Activated CD8-positive, alpha-beta memory T cell treated with anti-CD3 and anti-CD28 coated beads, Interleukin-2, amount 10 ng/mL, durations not matched to agents 7 days and 5 days (primary cell): ENCODE measurements at regions not wholly inside any gene's neighbourhood (a gene's known extent, or its start where the extent isn't known, plus 50 kb on each side); places are given as distances from the start of the nearest gene placed in this dataset.

Source experiments
- ATAC-seq: fragments of 150-1000 bp; cut with Tn5 transposase; one replicate; pipeline ENCODE4 v1.10.0; 2021; ENCODE audit warnings: moderate library complexity
- CTCF ChIA-PET: fragments of 350-600 bp; sonication (Branson Sonifier 250); formaldehyde crosslinking; loops from one replicate; lab custom pipeline; 2021; ENCODE audit warnings: antibody characterized with exemption; lab: Charles Lee
- DNase-seq: peaks from one replicate; pipeline ENCODE4 v3.0.0-alpha.2; 2020
- H3K27ac Mint-ChIP-seq: one replicate; pipeline ENCODE4 v1.8.0; 2021; ENCODE audit warnings: mild to moderate bottlenecking, mixed read lengths
- H3K27me3 Mint-ChIP-seq: one replicate; pipeline ENCODE4 v1.8.0; 2021; ENCODE audit warnings: mixed read lengths
- H3K36me3 Mint-ChIP-seq: one replicate; pipeline ENCODE4 v1.8.0; 2021; ENCODE audit warnings: mild to moderate bottlenecking, mixed read lengths
- H3K4me1 Mint-ChIP-seq: one replicate; pipeline ENCODE4 v1.8.0; 2021; ENCODE audit warnings: mixed read lengths
- H3K4me3 Mint-ChIP-seq: one replicate; pipeline ENCODE4 v1.8.0; 2021; ENCODE audit warnings: mild to moderate bottlenecking, moderate library complexity, mixed read lengths
- H3K9me3 Mint-ChIP-seq: one replicate; pipeline ENCODE4 v1.8.0; 2022; ENCODE audit warnings: low read depth, mixed read lengths

GRCh38 chr7:126222782-126223181 lies 1030.0 kb downstream of the GRM8 start:
- ATAC-seq (no peak), DNase-seq (no peak)

GRCh38 chr7:126215785-126216184 lies 1037.0 kb downstream of the GRM8 start:
- CTCF ChIA-PET, result no interaction called here
- Mint-ChIP-seq H3K36me3 (no peaks in the 10 kb centered on the region), H3K4me3 (no peak overlapping the region), H3K9me3 (peaks cover 9% of the 10 kb centered on the region), H3K4me1 (no peaks in the 10 kb centered on the region), H3K27ac (no peak overlapping the region), H3K27me3 (no peaks in the 10 kb centered on the region)
- ATAC-seq (no peak), DNase-seq (no peak)

More at GRCh38 chr7:126222782-126223181, 1030.0 kb downstream of the GRM8 start:
- CTCF ChIA-PET, result no interaction called here
- Mint-ChIP-seq H3K4me1 (no peaks in the 10 kb centered on the region), H3K36me3 (no peaks in the 10 kb centered on the region), H3K4me3 (no peak overlapping the region), H3K27ac (no peak overlapping the region), H3K27me3 (no peaks in the 10 kb centered on the region), H3K9me3 (peaks cover 11% of the 10 kb centered on the region)

DNA sequence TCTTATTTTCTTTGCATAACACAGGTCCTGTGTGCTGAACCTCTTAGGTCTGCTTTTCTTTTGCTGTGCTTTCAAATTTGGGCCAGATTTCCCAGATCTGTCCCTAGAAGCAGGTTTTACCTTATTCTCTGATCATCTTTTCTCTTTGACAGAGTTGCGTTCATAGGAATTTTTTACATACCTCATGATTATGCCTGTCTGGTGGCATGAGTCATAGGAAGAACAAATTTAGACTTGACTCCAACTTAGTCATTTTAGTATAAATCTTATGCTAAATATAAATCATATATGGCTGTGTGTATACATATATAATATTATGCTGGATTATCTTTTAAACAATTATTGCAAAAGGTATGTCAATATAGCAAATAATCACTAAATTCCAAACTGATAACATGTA lies 1038.9 kb downstream of the GRM8 start:
- ATAC-seq (no peak), DNase-seq (no peak)
- no peaks in the 10 kb centered on the region for H3K27me3 Mint-ChIP-seq
- no peaks in the 10 kb centered on the region for H3K4me1 Mint-ChIP-seq
- CTCF ChIA-PET, result no interaction called here
- no peak overlapping the region for H3K4me3 Mint-ChIP-seq
- H3K9me3 Mint-ChIP-seq, result peaks cover 3% of the 10 kb centered on the region
- no peak overlapping the region for H3K27ac Mint-ChIP-seq
- H3K36me3 Mint-ChIP-seq, result no peaks in the 10 kb centered on the region

DNA sequence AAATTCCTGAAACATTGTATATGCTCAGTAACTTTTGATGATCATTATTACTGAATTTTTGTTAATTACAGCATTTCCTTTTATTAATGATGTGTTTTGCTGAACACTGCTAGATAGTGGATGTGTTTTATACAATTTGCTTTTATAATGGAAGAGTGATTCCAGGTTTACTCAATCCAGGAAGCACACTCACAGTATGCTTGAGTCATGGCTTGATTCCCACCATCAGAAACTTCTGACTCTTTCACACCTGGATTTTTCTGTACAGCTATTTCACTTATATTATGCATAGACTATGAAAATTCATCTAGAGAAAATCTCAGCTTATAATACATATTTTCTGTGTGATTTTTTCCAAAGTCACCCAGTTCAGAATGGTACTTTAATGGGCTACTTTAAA lies 1040.9 kb downstream of the GRM8 start:
- no peak overlapping the region for H3K4me3 Mint-ChIP-seq
- no peaks in the 10 kb centered on the region for H3K36me3 Mint-ChIP-seq
- H3K27me3 Mint-ChIP-seq, result no peaks in the 10 kb centered on the region
- H3K4me1 Mint-ChIP-seq, result no peaks in the 10 kb centered on the region
- no peak overlapping the region for H3K27ac Mint-ChIP-seq
- DNase-seq (no peak), ATAC-seq (no peak)
- CTCF ChIA-PET, result no interaction called here
- peaks cover 4% of the 10 kb centered on the region for H3K9me3 Mint-ChIP-seq

GRCh38 chr7:126210707-126211106 lies 1042.0 kb downstream of the GRM8 start:
- DNase-seq, result no peak
- no peak for ATAC-seq
- Mint-ChIP-seq H3K27ac (no peak overlapping the region), H3K36me3 (no peaks in the 10 kb centered on the region), H3K4me3 (no peak overlapping the region), H3K27me3 (no peaks in the 10 kb centered on the region), H3K4me1 (no peaks in the 10 kb centered on the region), H3K9me3 (peaks cover 2% of the 10 kb centered on the region)
- CTCF ChIA-PET, result no interaction called here

DNA sequence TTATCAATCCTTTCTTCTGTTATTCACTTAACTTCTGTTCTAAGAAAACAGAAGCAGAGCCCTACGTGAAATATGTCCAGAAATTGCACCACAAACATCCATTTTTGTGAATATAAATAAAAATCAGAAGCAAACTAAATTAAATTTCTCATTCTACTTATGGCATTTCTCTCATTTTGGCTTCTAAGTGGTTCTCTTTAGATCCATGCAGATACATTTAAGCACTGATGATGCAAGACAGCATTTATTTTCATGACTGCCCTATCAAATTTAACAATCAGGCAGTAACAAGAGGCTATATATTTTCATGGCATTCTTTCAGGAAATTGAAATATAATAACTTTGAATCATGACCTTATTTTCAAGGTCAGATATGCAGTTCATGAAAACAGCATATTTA lies 1049.6 kb downstream of the GRM8 start:
- CTCF ChIA-PET, result no interaction called here
- Mint-ChIP-seq H3K27ac (no peak overlapping the region), H3K36me3 (no peaks in the 10 kb centered on the region), H3K27me3 (no peaks in the 10 kb centered on the region), H3K4me3 (no peak overlapping the region), H3K9me3 (peaks cover 3% of the 10 kb centered on the region), H3K4me1 (no peaks in the 10 kb centered on the region)
- ATAC-seq (no peak), DNase-seq (no peak)

GRCh38 chr7:126202177-126202576 lies 1050.6 kb downstream of the GRM8 start:
- H3K4me3 Mint-ChIP-seq, result no peak overlapping the region
- no peaks in the 10 kb centered on the region for H3K36me3 Mint-ChIP-seq
- ATAC-seq (no peak), DNase-seq (no peak)
- no peaks in the 10 kb centered on the region for H3K4me1 Mint-ChIP-seq
- no peak overlapping the region for H3K27ac Mint-ChIP-seq
- H3K9me3 Mint-ChIP-seq, result peaks cover 3% of the 10 kb centered on the region
- no peaks in the 10 kb centered on the region for H3K27me3 Mint-ChIP-seq
- CTCF ChIA-PET, result no interaction called here

- DNase-seq (no peak), ATAC-seq (no peak)
- H3K4me1 Mint-ChIP-seq, result no peaks in the 10 kb centered on the region
- CTCF ChIA-PET, result no interaction called here
- no peaks in the 10 kb centered on the region for H3K27me3 Mint-ChIP-seq
- H3K36me3 Mint-ChIP-seq, result no peaks in the 10 kb centered on the region
- H3K9me3 Mint-ChIP-seq, result peaks cover 10% of the 10 kb centered on the region
- H3K4me3 Mint-ChIP-seq, result no peak overlapping the region
- no peak overlapping the region for H3K27ac Mint-ChIP-seq
Measured at GRCh38 chr7:126185959-126186580, 1066.7 kb downstream of the GRM8 start.

DNA sequence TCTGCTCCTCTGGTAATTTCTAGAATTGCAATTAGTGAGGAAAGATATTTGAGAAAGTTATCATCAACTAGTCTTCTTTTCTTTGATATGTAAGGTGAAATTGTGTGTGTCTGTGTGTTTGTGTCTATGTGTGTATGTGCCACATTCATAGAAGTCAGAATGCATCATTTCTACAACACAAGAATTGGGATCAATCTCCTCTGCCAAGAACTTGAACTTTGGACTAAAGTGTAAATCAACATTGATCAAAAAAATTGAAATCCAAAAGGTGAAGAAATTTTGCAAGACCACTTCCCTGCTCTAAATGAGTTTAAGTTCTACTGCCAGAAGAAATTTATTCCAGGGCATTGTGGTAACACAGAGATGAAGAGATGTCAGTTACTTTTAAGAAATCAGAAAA lies 1072.8 kb downstream of the GRM8 start:
- CTCF ChIA-PET, result no interaction called here
- H3K36me3 Mint-ChIP-seq, result no peaks in the 10 kb centered on the region
- H3K27me3 Mint-ChIP-seq, result no peaks in the 10 kb centered on the region
- no peak overlapping the region for H3K27ac Mint-ChIP-seq
- no peak for ATAC-seq
- no peak overlapping the region for H3K4me3 Mint-ChIP-seq
- H3K4me1 Mint-ChIP-seq, result no peaks in the 10 kb centered on the region
- no peak for DNase-seq
- H3K9me3 Mint-ChIP-seq, result peaks cover 11% of the 10 kb centered on the region

- Mint-ChIP-seq H3K27ac (no peak overlapping the region), H3K4me1 (no peaks in the 10 kb centered on the region), H3K36me3 (no peaks in the 10 kb centered on the region), H3K9me3 (peaks cover 7% of the 10 kb centered on the region), H3K27me3 (no peaks in the 10 kb centered on the region), H3K4me3 (no peak overlapping the region)
- DNase-seq (no peak), ATAC-seq (no peak)
- CTCF ChIA-PET, result no interaction called here
Measured at GRCh38 chr7:126178865-126179264, 1073.9 kb downstream of the GRM8 start.

DNA sequence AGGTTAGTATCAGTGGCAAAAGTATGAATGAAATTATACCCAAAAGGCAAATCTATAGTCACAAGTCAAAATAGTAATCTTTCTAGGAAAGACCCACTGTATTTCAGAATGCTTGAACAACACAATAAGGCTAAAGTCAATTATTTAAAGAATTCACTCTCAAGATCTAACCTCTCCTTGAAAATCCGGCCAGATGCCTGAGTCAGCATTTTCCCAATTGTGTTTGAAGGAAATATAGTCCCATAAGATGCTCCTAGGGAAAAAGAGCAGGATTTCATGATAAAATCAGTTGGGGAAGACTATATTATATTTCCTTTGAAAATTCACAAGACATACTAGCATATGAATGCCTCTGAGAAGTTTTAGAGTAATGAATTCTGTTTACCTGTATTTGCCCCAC lies 1075.0 kb downstream of the GRM8 start:
- no peak for ATAC-seq

GRCh38 chr7:126166645-126167044 lies 1086.1 kb downstream of the GRM8 start:
- Mint-ChIP-seq H3K27me3 (no peaks in the 10 kb centered on the region), H3K4me1 (no peaks in the 10 kb centered on the region), H3K9me3 (peaks cover 5% of the 10 kb centered on the region), H3K27ac (no peak overlapping the region), H3K4me3 (no peak overlapping the region), H3K36me3 (no peaks in the 10 kb centered on the region)
- no peak for ATAC-seq
- CTCF ChIA-PET, result no interaction called here
- DNase-seq, result no peak

More for the DNA sequence above, 1075.0 kb downstream of the GRM8 start:
- Mint-ChIP-seq H3K36me3 (no peaks in the 10 kb centered on the region), H3K27ac (no peak overlapping the region), H3K9me3 (peaks cover 7% of the 10 kb centered on the region), H3K4me3 (no peak overlapping the region), H3K4me1 (no peaks in the 10 kb centered on the region), H3K27me3 (no peaks in the 10 kb centered on the region)
- CTCF ChIA-PET, result no interaction called here
- DNase-seq, result no peak

DNA sequence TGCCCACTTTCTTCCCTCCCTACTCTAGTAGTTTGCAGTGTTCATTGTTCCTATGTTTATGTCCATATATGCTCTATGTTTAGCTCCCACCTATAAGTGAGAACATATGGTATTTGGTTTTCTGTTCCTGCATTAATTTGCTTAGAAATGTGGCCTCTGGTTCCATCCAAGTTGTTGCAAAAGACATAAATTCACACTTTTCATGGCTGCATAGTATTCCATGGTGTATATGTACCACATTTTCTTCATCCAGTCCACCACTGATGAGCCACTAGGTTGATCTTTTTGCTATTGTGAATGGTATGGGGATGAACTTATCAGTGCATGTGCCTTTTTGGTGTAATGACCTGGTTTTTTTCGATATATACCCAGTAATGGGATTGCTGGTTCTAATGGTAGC lies 1089.1 kb downstream of the GRM8 start:
- Mint-ChIP-seq H3K27me3 (no peaks in the 10 kb centered on the region), H3K27ac (no peak overlapping the region), H3K9me3 (peaks cover 8% of the 10 kb centered on the region), H3K36me3 (no peaks in the 10 kb centered on the region), H3K4me1 (no peaks in the 10 kb centered on the region), H3K4me3 (no peak overlapping the region)
- DNase-seq (no peak), ATAC-seq (no peak)
- CTCF ChIA-PET, result no interaction called here

DNA sequence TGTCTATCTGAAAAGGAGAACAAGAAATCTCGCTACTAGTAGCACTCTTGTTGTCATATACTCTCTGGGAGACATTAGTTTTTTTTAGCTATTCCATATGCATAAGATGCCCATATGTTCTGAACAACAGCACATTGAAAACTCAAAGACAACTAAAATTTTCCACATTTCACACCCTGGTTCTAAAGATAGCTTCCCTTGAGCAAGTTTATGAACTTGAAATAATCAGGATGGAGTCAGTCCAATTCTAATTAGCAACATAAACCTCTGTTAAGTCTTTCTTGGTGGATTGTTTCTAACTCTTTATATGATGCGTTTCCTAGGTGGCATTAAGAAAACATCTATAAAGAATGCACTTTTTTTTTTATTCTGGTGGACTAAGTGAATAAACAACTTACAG lies 1095.3 kb downstream of the GRM8 start:
- ATAC-seq, result no peak

More for the DNA sequence above, 1095.3 kb downstream of the GRM8 start:
- Mint-ChIP-seq H3K36me3 (no peaks in the 10 kb centered on the region), H3K4me3 (no peak overlapping the region), H3K27ac (no peak overlapping the region), H3K9me3 (peaks cover 2% of the 10 kb centered on the region), H3K4me1 (no peaks in the 10 kb centered on the region), H3K27me3 (no peaks in the 10 kb centered on the region)
- DNase-seq, result no peak
- CTCF ChIA-PET, result no interaction called here
